ENCODE measurements at regions not wholly inside any gene's neighbourhood (a gene's known extent, or its start where the extent isn't known, plus 50 kb on each side); places are given as distances from the start of the nearest gene placed in this dataset.

- TF ChIP-seq CTCF (IDR thresholded peaks at IDR 0.05) = no peak
- no peak for TF ChIP-seq POLR2A (IDR thresholded peaks at IDR 0.05)
Observed at GRCh38 chr4:38491854-38492478, 172.0 kb upstream of the KLF3 start.

All from right lobe of liver (tissue), 4 donors.